ENCODE measurements at regions not wholly inside any gene's neighbourhood (a gene's known extent, or its start where the extent isn't known, plus 50 kb on each side); places are given as distances from the start of the nearest gene placed in this dataset.
"Not testable (repeated sequence)": the region's sequence is repeated elsewhere in the genome, so short reads cannot be mapped to it uniquely, and the experiment has no call there.

GRCh38 chr9:65566018-65566417 lies 109.7 kb upstream of the ZNG1E start:
- not testable (repeated sequence) for H3K36me3 ChIP-seq, H3K9me3 ChIP-seq, H3K4me1 ChIP-seq, H3K4me3 ChIP-seq, H3K27ac ChIP-seq, H3K27me3 ChIP-seq, ATAC-seq
- WGBS, 2 donors (ENCODE audit: low coverage in 1 of 2), result 53% methylated on average over 10 of the region's 20 CpGs; no CpG with 5 or more reads in 1 of the 2 donors

- ATAC-seq, H3K27me3 ChIP-seq, H3K4me1 ChIP-seq, H3K36me3 ChIP-seq, H3K4me3 ChIP-seq, H3K9me3 ChIP-seq, H3K27ac ChIP-seq: not testable (repeated sequence)
- no CpG with 5 or more reads among the region's 15 CpGs for WGBS, 2 donors (ENCODE audit: low coverage in 1 of 2)
These were observed 156.7 kb upstream of the ZNG1E start for GRCh38 chr9:65519018-65519417.

- not testable (repeated sequence) for ATAC-seq, H3K9me3 ChIP-seq, H3K27ac ChIP-seq, H3K27me3 ChIP-seq, H3K4me1 ChIP-seq, H3K4me3 ChIP-seq, H3K36me3 ChIP-seq
- 85 to 100% methylated on average over 4 to 6 of the region's 12 CpGs for WGBS, 2 donors (ENCODE audit: low coverage in 1 of 2)
These were observed 161.3 kb upstream of the ZNG1E start for GRCh38 chr9:65514465-65514864.

- not testable (repeated sequence) for H3K27me3 ChIP-seq, H3K9me3 ChIP-seq
These were observed 167.8 kb upstream of the ZNG1E start for GRCh38 chr9:65507897-65508296.

GRCh38 chr9:65504686-65505085 lies 171.0 kb upstream of the ZNG1E start:
- ATAC-seq, H3K4me1 ChIP-seq, H3K27ac ChIP-seq, H3K36me3 ChIP-seq, H3K27me3 ChIP-seq, H3K9me3 ChIP-seq, H3K4me3 ChIP-seq: not testable (repeated sequence)
- 62 to 100% methylated on average over 1 to 4 of the region's 7 CpGs for WGBS, 2 donors (ENCODE audit: low coverage in 1 of 2)

More at GRCh38 chr9:65507897-65508296, 167.8 kb upstream of the ZNG1E start:
- H3K27ac ChIP-seq, H3K4me3 ChIP-seq, H3K36me3 ChIP-seq, H3K4me1 ChIP-seq, ATAC-seq: not testable (repeated sequence)

- not testable (repeated sequence) for H3K9me3 ChIP-seq, H3K4me1 ChIP-seq, H3K4me3 ChIP-seq, H3K27ac ChIP-seq, H3K36me3 ChIP-seq, H3K27me3 ChIP-seq, ATAC-seq
- 60% methylated on average over 1 of the region's 16 CpGs; no CpG with 5 or more reads in 1 of the 2 donors for WGBS, 2 donors (ENCODE audit: low coverage in 1 of 2)
These were observed 172.0 kb upstream of the ZNG1E start for GRCh38 chr9:65503696-65504095.

- not testable (repeated sequence) for H3K27me3 ChIP-seq, H3K36me3 ChIP-seq, H3K27ac ChIP-seq, H3K4me1 ChIP-seq, ATAC-seq, H3K4me3 ChIP-seq
- peaks cover 0 to 14% (median 0%) of the 10 kb centered on the region in 3 donors for H3K9me3 ChIP-seq
- WGBS, 2 donors (ENCODE audit: low coverage in 1 of 2), result 86 to 87% methylated on average over 3 to 7 of the region's 13 CpGs
These were observed 192.8 kb upstream of the ZNG1E start for GRCh38 chr9:65482890-65483289.

- not testable (repeated sequence) for H3K27ac ChIP-seq, H3K4me1 ChIP-seq, H3K4me3 ChIP-seq, ATAC-seq, H3K36me3 ChIP-seq, H3K27me3 ChIP-seq
- H3K9me3 ChIP-seq, result peaks cover 0 to 15% (median 0%) of the 10 kb centered on the region in 3 donors
- WGBS, 2 donors (ENCODE audit: low coverage in 1 of 2), result 87% methylated on average over 6 of the region's 10 CpGs; no CpG with 5 or more reads in 1 of the 2 donors
These were observed 194.4 kb upstream of the ZNG1E start for GRCh38 chr9:65481291-65481690.

- no CpG with 5 or more reads among the region's 7 CpGs for WGBS, 2 donors (ENCODE audit: low coverage in 1 of 2)
- not testable (repeated sequence) for H3K4me3 ChIP-seq, H3K36me3 ChIP-seq, H3K4me1 ChIP-seq, H3K27me3 ChIP-seq, ATAC-seq, H3K27ac ChIP-seq, H3K9me3 ChIP-seq
These were observed 189.9 kb upstream of the FOXD4L5 start for GRCh38 chr9:65474891-65475290.

GRCh38 chr9:65473059-65473822 lies 188.2 kb upstream of the FOXD4L5 start:
- H3K27ac ChIP-seq, H3K36me3 ChIP-seq, H3K4me1 ChIP-seq, ATAC-seq, H3K27me3 ChIP-seq, H3K9me3 ChIP-seq, H3K4me3 ChIP-seq: not testable (repeated sequence)
- 80 to 88% methylated on average over 4 of the region's 10 CpGs for WGBS, 2 donors (ENCODE audit: low coverage in 1 of 2)

GRCh38 chr9:65471106-65471505 lies 186.1 kb upstream of the FOXD4L5 start:
- ATAC-seq, H3K4me1 ChIP-seq, H3K27me3 ChIP-seq, H3K4me3 ChIP-seq, H3K9me3 ChIP-seq, H3K27ac ChIP-seq, H3K36me3 ChIP-seq: not testable (repeated sequence)
- WGBS, 2 donors (ENCODE audit: low coverage in 1 of 2), result no CpG with 5 or more reads among the region's 7 CpGs

GRCh38 chr9:65466911-65467734 lies 182.1 kb upstream of the FOXD4L5 start:
- not testable (repeated sequence) for ATAC-seq, H3K4me3 ChIP-seq, H3K9me3 ChIP-seq, H3K36me3 ChIP-seq, H3K4me1 ChIP-seq, H3K27ac ChIP-seq, H3K27me3 ChIP-seq
- 95% methylated on average over 4 of the region's 55 CpGs; no CpG with 5 or more reads in 1 of the 2 donors for WGBS, 2 donors (ENCODE audit: low coverage in 1 of 2)

- not testable (repeated sequence) for H3K4me3 ChIP-seq, H3K27me3 ChIP-seq, ATAC-seq, H3K4me1 ChIP-seq, H3K27ac ChIP-seq, H3K9me3 ChIP-seq, H3K36me3 ChIP-seq
- 83 to 88% methylated on average over 7 to 8 of the region's 17 CpGs for WGBS, 2 donors (ENCODE audit: low coverage in 1 of 2)
These were observed 180.4 kb upstream of the FOXD4L5 start for GRCh38 chr9:65465246-65465895.

All from gastroesophageal sphincter (tissue), 4 donors.